Head of caudate nucleus (tissue), 42 donors: ENCODE measurements at regions not wholly inside any gene's neighbourhood (a gene's known extent, or its start where the extent isn't known, plus 50 kb on each side); places are given as distances from the start of the nearest gene placed in this dataset.
"Not testable (repeated sequence)": the region's sequence is repeated elsewhere in the genome, so short reads cannot be mapped to it uniquely, and the experiment has no call there.

Experiments
- DNase-seq, 42 donors: peaks; one replicate each; pipeline versions ENCODE4 v3.0.0 to v3.0.0-alpha.2; 2020 to 2021; ENCODE audit warnings: mixed read lengths in 7 of 42
- intact Hi-C: fragments of 100-400 bp; cut with DNase I; formaldehyde crosslinking; loops from one replicate; pipeline ENCODE4 v1.15.0; 2022

DNA sequence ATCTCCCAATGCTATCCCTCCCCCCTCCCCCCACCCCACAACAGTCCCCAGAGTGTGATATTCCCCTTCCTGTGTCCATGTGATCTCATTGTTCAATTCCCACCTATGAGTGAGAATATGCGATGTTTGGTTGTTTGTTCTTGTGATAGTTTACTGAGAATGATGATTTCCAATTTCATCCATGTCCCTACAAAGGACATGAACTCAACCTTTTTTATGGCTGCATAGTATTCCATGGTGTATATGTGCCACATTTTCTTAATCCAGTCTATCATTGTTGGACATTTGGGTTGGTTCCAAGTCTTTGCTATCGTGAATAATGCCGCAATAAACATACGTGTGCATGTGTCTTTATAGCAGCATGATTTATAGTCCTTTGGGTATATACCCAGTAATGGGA is 106.1 kb downstream of the FOXD4L6 start:
- intact Hi-C loops, result not testable (repeated sequence)

DNA sequence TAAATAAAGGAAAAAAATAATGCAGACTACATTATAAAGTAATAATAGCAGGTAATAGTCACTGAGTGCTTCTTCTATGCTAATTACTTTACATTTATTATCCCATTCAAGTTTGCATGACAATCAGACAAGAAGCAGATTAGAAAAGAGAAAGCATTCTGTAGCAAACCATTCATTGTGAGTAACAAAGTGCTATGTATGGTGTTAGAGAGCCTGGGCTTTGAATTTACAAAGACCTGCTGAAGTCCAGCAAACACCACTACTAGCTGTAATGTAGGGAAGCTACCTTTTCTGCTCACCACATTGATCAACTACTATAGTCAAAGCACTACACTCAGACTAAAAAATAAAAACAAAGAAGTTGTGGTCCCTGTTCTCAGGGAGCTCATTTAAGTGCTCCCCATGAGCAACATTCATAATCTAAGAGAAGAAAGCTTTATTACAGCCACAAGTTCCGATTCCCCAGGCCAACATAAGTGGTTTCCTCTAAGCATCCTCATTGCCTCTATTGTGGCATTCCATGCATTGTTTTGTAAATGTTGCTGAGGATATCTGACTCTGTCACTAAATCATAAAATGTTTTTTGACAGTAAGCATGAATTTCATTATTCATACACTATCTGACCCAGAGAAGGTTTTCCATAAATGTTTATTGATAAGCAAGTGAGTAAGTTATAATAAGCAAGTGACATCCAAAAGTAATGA is 108.5 kb downstream of the FOXD4L6 start:
- intact Hi-C loops, DNase-seq: not testable (repeated sequence)

More for the DNA sequence above, 106.1 kb downstream of the FOXD4L6 start:
- not testable (repeated sequence) for DNase-seq

DNA sequence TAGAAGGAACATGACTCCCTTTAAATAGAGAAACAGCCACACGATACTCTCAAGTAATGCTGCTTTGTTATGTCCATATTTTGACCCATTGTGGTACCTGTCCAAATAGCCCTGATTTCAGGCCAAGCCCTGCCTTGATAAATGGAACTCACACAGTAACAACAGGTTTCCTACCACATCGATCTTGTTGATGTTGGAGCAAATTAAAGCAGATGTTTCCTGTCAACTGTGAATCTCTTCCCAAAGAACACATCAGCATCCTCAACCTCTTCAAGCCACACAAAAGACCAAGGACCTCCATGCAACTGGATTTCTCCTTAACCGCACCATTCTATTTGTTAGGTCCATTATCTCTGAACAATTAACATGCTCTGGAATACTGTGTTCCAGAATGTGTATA is 109.5 kb downstream of the FOXD4L6 start:
- intact Hi-C loops, DNase-seq: not testable (repeated sequence)

DNA sequence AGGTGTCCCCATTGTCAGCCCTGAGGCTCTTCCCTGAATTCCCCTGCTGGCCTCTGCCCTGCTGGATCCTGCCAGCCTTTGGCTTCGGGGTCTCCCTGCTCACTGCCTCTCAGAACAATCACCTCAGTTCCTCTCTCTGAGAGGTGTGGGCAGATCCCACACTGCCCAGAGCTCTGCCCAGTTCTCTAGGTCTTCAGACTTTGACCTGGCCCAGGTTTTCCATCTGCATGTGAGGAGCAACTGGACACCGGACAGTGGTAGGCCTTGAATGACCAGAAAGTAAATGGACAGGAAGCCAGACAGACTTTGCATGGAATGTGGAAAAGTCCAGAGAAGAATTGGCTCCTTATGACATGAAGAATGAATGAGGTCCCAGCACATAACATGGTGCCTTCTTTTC is 111.8 kb downstream of the FOXD4L6 start:
- intact Hi-C loops, DNase-seq: not testable (repeated sequence)

DNA sequence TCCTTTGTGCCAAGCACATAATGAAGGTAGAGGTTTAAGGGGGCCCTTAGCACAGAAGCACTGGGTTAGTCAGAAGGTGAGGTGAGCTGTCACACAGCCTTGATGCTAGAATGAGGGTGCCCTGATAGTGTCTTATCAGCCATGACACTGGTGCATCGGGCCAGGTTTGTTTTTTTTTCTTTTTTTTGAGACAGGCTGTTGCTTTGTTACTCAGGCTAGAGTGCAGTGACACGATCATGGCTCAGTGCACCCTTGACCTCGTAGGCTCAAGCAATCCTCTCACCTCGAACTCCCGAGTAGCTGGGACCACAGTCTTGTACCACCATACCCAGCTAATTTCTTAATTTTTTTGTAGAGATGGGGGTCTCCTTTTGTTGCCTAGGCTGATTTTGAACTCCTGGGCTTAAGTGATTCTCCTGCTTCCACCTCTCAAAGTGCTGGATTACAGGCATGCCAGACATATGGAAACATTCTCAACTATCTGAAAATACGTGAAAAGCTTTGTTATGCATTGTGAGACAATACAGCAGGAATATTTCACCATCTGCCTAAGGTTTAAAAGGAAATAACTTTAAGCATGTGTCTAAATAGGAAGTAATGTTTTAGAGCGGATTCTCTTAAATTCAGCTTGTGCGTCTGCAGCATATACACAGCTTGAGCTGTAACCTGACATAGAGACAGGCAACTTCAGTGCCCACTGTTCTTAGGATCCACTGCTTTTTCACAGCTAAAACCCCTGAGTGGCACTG is 128.4 kb downstream of the FOXD4L6 start:
- DNase-seq, intact Hi-C loops: not testable (repeated sequence)

GRCh38 chr9:40995490-40995889 is 133.0 kb downstream of the FOXD4L6 start:
- intact Hi-C loops, result not testable (repeated sequence)

GRCh38 chr9:40993842-40994241 is 134.6 kb downstream of the FOXD4L6 start:
- DNase-seq, intact Hi-C loops: not testable (repeated sequence)

More at GRCh38 chr9:40995490-40995889, 133.0 kb downstream of the FOXD4L6 start:
- not testable (repeated sequence) for DNase-seq

- intact Hi-C loops, DNase-seq: not testable (repeated sequence)
Observed at GRCh38 chr9:40993375-40993774, 135.1 kb downstream of the FOXD4L6 start.

DNA sequence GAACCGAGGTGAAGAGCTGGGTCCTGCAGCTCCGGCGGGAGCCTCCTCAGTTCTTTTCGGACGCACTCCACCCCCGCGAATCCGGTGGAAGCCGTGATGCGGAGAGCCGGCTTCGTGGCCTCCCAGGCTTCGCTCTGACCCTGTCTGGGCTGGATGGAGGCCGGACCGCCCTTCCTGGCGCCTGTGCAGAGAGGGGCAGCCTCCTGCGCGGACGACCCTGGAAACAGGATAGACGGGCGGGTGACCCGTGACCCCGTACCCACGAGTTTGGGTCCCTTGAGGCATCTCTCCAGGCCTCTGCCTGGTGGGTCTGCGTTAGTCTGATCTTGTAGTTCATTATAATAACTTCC is 136.0 kb downstream of the FOXD4L6 start:
- peak in 34 of 42 donors; percentile 37 to 80 (median 58) for DNase-seq
- intact Hi-C loops, result not testable (repeated sequence)

GRCh38 chr9:40991741-40992471 is 136.6 kb downstream of the FOXD4L6 start:
- intact Hi-C loops, result not testable (repeated sequence)
- peak; percentile 95 to 100 (median 99) for DNase-seq

GRCh38 chr9:40991100-40991740 is 137.3 kb downstream of the FOXD4L6 start:
- intact Hi-C loops, result not testable (repeated sequence)
- DNase-seq, result peak in 1 of 42 donors; percentile 43

- intact Hi-C loops, DNase-seq: not testable (repeated sequence)
Observed at GRCh38 chr9:40986332-40986731, 142.1 kb downstream of the FOXD4L6 start.

- intact Hi-C loops, DNase-seq: not testable (repeated sequence)
Observed at GRCh38 chr9:40975351-40975750, 153.1 kb downstream of the FOXD4L6 start.

DNA sequence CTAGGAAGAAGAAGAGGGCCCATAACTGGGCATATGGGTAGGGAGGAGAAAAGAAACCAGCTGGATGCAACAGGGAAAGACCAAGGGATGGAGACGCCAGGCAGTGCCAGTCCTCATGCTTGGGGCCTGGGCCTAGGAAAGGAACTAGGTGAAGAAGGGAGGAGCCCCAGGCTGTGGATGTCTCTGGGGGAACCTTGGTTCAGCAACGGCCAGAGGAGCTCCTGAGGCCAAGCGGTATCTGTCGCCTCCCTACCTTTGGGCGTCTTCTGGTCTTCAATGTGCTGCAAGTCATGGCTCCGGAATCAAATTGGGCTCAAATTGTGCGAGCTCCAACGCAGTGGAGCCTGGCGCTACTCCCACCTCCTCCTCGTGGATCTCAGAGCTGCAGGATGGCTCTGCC is 153.6 kb downstream of the FOXD4L6 start:
- intact Hi-C loops, DNase-seq: not testable (repeated sequence)

DNA sequence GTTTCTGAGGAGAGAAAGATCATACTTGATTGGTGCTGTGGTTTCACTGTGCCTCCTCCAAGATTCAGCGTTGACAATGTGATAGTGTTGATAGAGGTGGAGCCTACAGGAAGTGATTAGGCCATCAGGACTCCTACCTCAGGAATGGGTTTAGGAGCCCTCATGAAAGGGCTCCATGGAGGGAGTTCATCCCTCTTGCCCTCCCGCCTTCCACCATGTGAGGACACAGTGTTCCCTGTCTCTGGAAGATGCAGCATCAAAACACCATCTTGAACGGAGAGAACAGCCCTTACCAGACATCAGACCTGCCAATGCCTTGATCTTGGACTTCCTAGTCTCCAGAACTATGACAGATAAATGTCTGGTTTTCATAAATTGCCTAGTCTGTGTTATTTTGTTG is 156.7 kb downstream of the FOXD4L6 start:
- intact Hi-C loops, DNase-seq: not testable (repeated sequence)

DNA sequence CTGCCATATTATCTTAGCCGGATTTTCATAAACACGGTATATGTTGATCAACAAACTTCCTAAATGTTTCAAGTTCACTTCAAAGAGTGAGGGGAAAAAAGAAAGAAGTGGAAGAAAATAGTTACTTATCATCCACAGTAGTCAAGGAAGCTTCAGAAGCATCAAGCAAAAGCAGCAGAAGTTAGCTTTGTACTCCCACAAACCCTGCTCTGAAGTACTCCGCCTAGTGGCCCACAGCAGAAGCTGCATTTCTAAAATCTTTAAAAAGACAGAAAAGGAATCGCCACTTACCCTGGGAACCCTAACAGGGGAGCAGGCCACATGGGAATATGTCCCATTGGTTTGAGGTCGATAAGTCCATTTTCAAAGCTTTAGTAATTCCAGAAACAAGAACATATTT is 158.1 kb downstream of the FOXD4L6 start:
- intact Hi-C loops, result not testable (repeated sequence)

DNA sequence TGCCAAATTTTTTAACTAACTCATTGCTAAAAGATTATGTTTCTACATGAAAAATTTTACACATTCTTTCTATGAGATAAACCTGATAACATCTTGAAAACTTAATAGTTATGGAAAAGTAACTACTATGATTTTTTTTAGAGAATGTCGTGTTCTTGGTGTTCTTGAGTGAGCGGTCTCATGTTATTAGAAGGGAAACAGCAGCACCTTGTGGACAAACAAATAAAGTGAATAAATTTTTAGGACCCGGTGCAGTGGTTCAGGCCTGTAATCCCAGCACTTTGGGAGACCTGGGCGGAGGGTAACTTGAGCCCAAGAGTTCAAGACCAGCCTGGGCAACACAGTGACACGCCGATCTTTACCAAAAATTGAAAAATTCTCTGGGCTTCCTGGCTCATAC is 166.0 kb downstream of the FOXD4L6 start:
- DNase-seq, intact Hi-C loops: not testable (repeated sequence)

More for the DNA sequence above, 158.1 kb downstream of the FOXD4L6 start:
- not testable (repeated sequence) for DNase-seq

DNA sequence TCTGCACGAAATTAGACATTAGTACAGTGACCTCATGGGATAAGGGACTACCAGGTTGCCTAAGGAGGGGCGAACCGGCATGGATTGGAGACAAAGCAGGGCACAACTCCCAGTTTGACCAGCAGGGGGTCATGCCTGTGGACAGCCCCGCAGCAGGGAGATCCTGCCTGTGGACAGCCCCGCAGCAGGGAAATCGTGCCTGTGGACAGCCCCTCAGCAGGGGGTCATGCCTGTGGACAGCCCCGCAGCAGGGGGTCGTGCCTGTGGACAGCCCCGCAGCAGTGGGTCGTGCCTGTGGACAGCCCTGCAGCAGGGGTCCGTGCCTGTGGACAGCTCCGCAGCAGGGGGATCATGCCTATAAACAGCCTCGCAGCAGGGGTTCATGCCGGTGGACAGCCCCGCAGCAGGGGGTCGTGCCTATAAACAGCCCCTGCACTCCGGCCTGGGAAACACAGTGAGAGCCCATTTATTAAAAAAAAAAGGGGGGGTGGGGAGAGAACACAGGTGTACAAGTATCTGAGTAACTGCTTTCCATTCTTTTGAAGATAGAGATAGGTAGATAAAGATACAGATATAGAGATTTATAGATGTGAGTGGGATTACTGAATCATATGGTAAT is 176.5 kb downstream of the FOXD4L6 start:
- DNase-seq, intact Hi-C loops: not testable (repeated sequence)

- DNase-seq, intact Hi-C loops: not testable (repeated sequence)
Observed at GRCh38 chr9:40946228-40946627, 182.3 kb downstream of the FOXD4L6 start.
